ENCODE measurements at regions not wholly inside any gene's neighbourhood (a gene's known extent, or its start where the extent isn't known, plus 50 kb on each side); places are given as distances from the start of the nearest gene placed in this dataset.
A peak's percentile ranks its signal among the peaks of the same experiment; 100 is the strongest.

DNA sequence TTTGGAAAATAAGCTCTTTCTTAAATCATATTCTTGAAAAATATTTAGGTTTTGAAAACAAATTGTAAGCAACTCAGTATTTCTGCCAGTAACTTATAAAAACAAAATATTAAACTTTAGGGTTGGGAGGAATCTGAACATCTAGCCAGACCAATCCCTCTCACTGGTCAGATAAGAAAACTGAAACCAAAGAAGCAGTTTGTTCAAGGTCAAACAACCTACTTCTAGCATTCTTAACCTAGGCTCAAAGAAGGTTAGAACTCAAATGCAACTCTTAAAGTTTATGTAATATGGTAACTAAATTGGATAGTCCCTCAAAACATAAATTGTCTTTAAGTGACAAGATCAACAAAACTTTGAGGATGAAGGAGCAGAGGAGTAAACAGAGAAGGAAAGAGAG, 374.9 kb upstream of the TNC start:
- DNase-seq, result no peak

- DNase-seq, result no peak
These were observed 376.4 kb upstream of the TNC start for GRCh38 chr9:115494393-115494792.

- DNase-seq, result peak; percentile 51
These were observed 377.2 kb upstream of the TNC start for GRCh38 chr9:115495052-115495635.

GRCh38 chr9:115495836-115496235, 377.9 kb upstream of the TNC start:
- DNase-seq, result no peak

- DNase-seq, result no peak
These were observed 380.3 kb upstream of the TNC start for GRCh38 chr9:115498303-115498702.

- no peak for DNase-seq
These were observed 389.2 kb upstream of the TNC start for GRCh38 chr9:115507148-115507547.

DNA sequence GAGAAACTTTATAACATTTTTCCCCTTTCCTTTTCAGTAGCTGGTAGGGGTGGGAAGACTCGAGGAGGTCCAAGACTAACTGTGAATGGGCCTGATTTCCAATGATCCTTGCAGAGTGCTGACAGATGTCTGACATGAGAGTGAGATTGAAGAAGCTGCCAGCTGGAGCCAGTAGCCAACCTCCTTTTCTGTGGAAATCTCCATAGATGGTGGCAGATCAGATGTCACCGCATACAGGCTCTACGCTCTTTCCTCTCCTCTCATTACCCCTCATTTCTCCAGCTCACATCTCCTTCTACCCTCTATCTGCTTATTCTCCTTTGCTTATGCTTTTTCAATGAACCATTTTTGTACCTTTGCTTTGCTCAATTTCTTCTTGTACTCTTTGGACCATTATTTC, 395.2 kb upstream of the TNC start:
- DNase-seq, result no peak

DNA sequence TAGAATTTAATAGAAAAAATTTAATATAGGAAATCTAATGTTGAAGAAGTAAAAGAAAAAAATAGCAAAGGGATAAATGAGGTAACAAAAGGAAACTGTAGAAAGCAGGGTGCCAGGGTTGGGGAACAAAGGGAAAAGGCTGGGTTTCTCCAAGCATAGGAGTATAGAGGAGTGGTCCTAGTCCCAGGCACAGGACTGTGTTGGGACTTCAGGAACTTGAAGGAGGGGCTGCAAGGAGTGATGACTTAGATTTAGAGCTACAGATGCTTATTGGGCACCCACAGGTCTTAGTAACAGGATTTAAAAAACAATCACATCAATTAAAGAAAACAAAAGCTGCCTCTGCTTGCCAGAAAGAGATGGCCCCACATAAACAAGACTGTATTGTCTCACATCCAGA, 396.5 kb upstream of the TNC start:
- DNase-seq, result no peak

GRCh38 chr9:115517335-115518075, 399.5 kb upstream of the TNC start:
- DNase-seq, result no peak

GRCh38 chr9:115520646-115521045, 402.7 kb upstream of the TNC start:
- DNase-seq, result no peak

DNA sequence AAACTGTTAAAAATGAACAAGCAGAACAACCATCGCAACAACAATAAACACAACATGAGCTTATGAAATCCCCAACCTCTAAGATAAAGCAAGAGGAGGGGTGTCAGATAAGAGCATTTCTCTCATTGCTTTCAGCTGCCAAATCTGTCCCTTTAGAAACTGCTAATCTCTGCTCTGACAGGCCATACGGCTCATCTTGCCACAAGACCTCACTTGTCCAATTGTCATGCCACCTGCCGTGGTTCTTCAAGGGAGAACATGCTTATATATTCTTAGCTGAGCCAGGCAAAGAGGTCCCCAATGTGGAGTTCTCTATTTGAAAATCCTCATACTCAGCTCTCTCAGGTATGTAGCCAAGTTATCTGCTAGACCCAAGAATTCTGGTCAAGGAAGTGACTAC, 405.0 kb upstream of the TNC start:
- DNase-seq, result no peak

- DNase-seq, result peak; percentile 12
These were observed 406.6 kb upstream of the TNC start for GRCh38 chr9:115524453-115525059.

- no peak for DNase-seq
These were observed 407.4 kb upstream of the TNC start for GRCh38 chr9:115525111-115526058.

GRCh38 chr9:115531410-115532125, 413.6 kb upstream of the TNC start:
- no peak for DNase-seq

DNA sequence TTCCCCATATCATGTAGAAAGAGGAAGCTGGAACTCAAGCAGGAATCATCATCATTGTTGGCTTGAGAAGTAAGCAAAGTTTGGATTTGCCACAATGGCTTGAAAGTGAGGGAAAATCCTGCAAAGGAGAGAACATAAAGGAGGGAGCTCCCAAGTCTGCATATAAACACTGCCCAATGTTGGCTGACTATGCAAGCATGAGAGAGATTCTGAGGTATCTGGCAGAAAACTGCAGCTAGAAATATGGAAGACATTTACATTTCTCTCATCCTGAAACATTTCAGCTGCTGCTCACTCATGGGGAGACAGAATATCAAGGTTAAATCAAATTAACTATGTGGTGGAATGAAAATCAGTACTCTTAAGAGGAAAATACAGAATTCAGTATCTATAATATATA, 415.6 kb upstream of the TNC start:
- no peak for DNase-seq

GRCh38 chr9:115540091-115540490, 422.1 kb upstream of the TNC start:
- no peak for DNase-seq

- no peak for DNase-seq
These were observed 425.6 kb upstream of the TNC start for GRCh38 chr9:115543511-115543910.

DNA sequence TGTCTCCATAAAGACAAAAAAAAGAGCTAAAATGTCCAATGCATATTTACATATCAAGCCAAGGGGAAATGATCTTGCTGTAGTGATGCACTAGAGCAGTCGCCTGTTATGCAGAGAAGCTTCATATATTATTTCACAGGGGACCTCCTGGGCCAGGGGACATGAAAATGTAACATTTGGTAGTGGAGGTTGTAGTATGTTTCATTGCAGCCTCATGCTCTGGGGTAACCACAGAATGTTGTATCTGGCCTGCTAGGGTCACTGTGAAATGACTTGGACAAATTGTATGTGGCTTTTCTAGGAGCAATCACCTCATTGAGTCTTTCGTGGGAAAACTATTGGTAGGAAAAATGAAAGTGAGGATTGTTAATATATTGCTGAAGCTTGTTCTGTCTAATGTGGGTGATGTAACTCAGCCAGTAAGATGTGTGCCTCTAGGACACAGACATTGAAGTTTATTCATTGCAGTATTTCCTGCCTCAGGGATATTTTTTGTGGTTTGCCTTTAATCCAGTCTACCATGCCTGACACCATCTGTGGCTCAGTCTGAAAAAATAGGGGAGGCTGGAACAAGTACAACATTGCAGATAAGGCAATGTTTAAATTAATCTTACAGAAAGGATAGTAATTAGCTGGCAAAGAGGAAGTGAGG, 430.8 kb upstream of the TNC start:
- no peak for DNase-seq

- no peak for DNase-seq
These were observed 433.4 kb upstream of the TNC start for GRCh38 chr9:115551396-115551795.

GRCh38 chr9:115553060-115553773, 435.3 kb upstream of the TNC start:
- DNase-seq, result no peak

- no peak for DNase-seq
These were observed 438.5 kb upstream of the TNC start for GRCh38 chr9:115556432-115556831.
